IMR-90 (cell line): ENCODE measurements at regions not wholly inside any gene's neighbourhood (a gene's known extent, or its start where the extent isn't known, plus 50 kb on each side); places are given as distances from the start of the nearest gene placed in this dataset.

Experiments used
- ATAC-seq: fragments of 200-7000 bp; cut with Tn5 transposase; 2 replicates; pipeline ENCODE4 v1.9.1; 2020; ENCODE audit warnings: low read depth, mild to moderate bottlenecking, moderate library complexity
- BruUV-seq: library from RNA; stranded (reverse); fragments of 400-500 nt; replicated peaks from 2 replicates; lab custom pipeline; 2021; lab: Mats Ljungman, UMichigan
- CTCF ChIA-PET: fragments of 300-600 bp; formaldehyde crosslinking; extraction: SDS; loops from one replicate; lab custom pipeline; 2021; ENCODE audit warnings: antibody characterized with exemption; lab: Yijun Ruan, JAX
- POLR2A ChIA-PET: fragments of 300-600 bp; sonication (Branson Sonifier 250); formaldehyde crosslinking; loops from one replicate; lab custom pipeline; 2022; ENCODE audit warnings: antibody characterized with exemption; ENCODE audit not compliant: unreplicated experiment; lab: Charles Lee
- DNase-seq: peaks from one replicate; pipeline ENCODE4 v3.0.0; 2013
- H2AFZ ChIP-seq: replicated peaks from 2 replicates; pipeline ENCODE3; 2013; ENCODE audit warnings: low read length, mild to moderate bottlenecking; ENCODE audit not compliant: poor library complexity
- H2AK5ac ChIP-seq: 2 replicates; pipeline ENCODE4 v1.6.1; 2013; ENCODE audit warnings: low read depth, low read length, inconsistent platforms
- H2AK9ac ChIP-seq: replicated peaks from 2 replicates; pipeline ENCODE3; 2013; ENCODE audit warnings: mild to moderate bottlenecking, low read depth, low read length, moderate library complexity; ENCODE audit not compliant: poor library complexity
- H2BK120ac ChIP-seq: 2 replicates; pipeline ENCODE4 v1.6.1; 2013; ENCODE audit warnings: low read depth, low read length, inconsistent platforms
- H2BK15ac ChIP-seq: 3 replicates; pipeline ENCODE4 v1.6.1; 2013; ENCODE audit warnings: low read depth, low read length, inconsistent platforms
- H2BK20ac ChIP-seq: 2 replicates; pipeline ENCODE4 v1.6.1; 2013; ENCODE audit warnings: low read depth, mild to moderate bottlenecking, inconsistent platforms, low read length, moderate library complexity
- H2BK5ac ChIP-seq: 2 replicates; pipeline ENCODE4 v1.6.1; 2013; ENCODE audit warnings: mild to moderate bottlenecking, low read depth, low read length, inconsistent platforms; ENCODE audit not compliant: poor library complexity, severe bottlenecking
- H3K14ac ChIP-seq: replicated peaks from 2 replicates; pipeline ENCODE4 v1.6.1; 2013; ENCODE audit warnings: low read depth, low read length, inconsistent platforms
- H3K18ac ChIP-seq: 2 replicates; pipeline ENCODE4 v1.6.1; 2013; ENCODE audit warnings: low read depth, low read length, control low read depth
- H3K23ac ChIP-seq: 2 replicates; pipeline ENCODE4 v1.6.1; 2013; ENCODE audit warnings: low read depth, low read length, inconsistent platforms
- H3K27ac ChIP-seq: 2 replicates; pipeline ENCODE4 v1.5.1; 2013; ENCODE audit warnings: mild to moderate bottlenecking, control low read depth, low read length; ENCODE audit not compliant: insufficient read depth
- H3K27me3 ChIP-seq: 2 replicates; pipeline ENCODE4 v1.6.1; 2013; ENCODE audit warnings: low read length; ENCODE audit not compliant: control insufficient read depth, insufficient read depth
- H3K36me3 ChIP-seq: 2 replicates; pipeline ENCODE4 v1.6.1; 2013; ENCODE audit warnings: low read length, mixed read lengths; ENCODE audit not compliant: control insufficient read depth, insufficient read depth
- H3K4ac ChIP-seq: 2 replicates; pipeline ENCODE4 v1.6.1; 2013; ENCODE audit warnings: low read depth, low read length, inconsistent platforms
- H3K4me1 ChIP-seq: 2 replicates; pipeline ENCODE4 v1.6.1; 2013; ENCODE audit warnings: low read length, mixed read lengths; ENCODE audit not compliant: control insufficient read depth, insufficient read depth
- H3K4me2 ChIP-seq: 2 replicates; pipeline ENCODE4 v1.6.1; 2013; ENCODE audit warnings: low read depth, mild to moderate bottlenecking, control low read depth, low read length, moderate library complexity
- H3K4me3 ChIP-seq: 2 replicates; pipeline ENCODE4 v1.5.1; 2013; ENCODE audit warnings: low read depth, mild to moderate bottlenecking, control low read depth, low read length, moderate library complexity; ENCODE audit not compliant: insufficient read depth
- H3K56ac ChIP-seq: 2 replicates; pipeline ENCODE4 v1.6.1; 2013; ENCODE audit warnings: low read length, inconsistent platforms; ENCODE audit not compliant: insufficient read depth; ENCODE audit errors: extremely low read depth
- H3K79me1 ChIP-seq, 2 experiments: 2 replicates each; pipeline ENCODE4 v1.6.1; 2013; ENCODE audit warnings: low read length in 2 of 2, inconsistent platforms in 1 of 2, low read depth in 1 of 2
- H3K9ac ChIP-seq: 2 replicates; pipeline ENCODE4 v1.6.1; 2013; ENCODE audit warnings: low read depth, low read length, control low read depth
- H3K9me1 ChIP-seq: 2 replicates; pipeline ENCODE4 v1.6.1; 2013; ENCODE audit warnings: low read length, inconsistent platforms; ENCODE audit not compliant: insufficient read depth
- H3K9me3 ChIP-seq: 2 replicates; pipeline ENCODE4 v1.6.1; 2013; ENCODE audit warnings: low read length; ENCODE audit not compliant: control insufficient read depth, insufficient read depth
- H4K20me1 ChIP-seq: 2 replicates; pipeline ENCODE4 v1.6.1; 2013; ENCODE audit warnings: low read length, inconsistent platforms; ENCODE audit not compliant: insufficient read depth
- H4K5ac ChIP-seq: 2 replicates; pipeline ENCODE4 v1.6.1; 2013; ENCODE audit warnings: mild to moderate bottlenecking, low read depth, low read length, control low read depth
- H4K8ac ChIP-seq, 2 experiments: 2 replicates each; pipeline ENCODE4 v1.6.1; 2013; ENCODE audit warnings: low read depth in 2 of 2, low read length in 2 of 2, control low read depth in 1 of 2, inconsistent platforms in 1 of 2
- H4K91ac ChIP-seq: 2 replicates; pipeline ENCODE4 v1.6.1; 2013; ENCODE audit warnings: low read depth, low read length, inconsistent platforms; ENCODE audit not compliant: insufficient read depth
- CEBPB ChIP-seq: IDR thresholded peaks from 2 replicates; pipeline ENCODE4 v1.6.1; 2012; ENCODE audit warnings: low read depth, low read length, improper control_type of control experiment
- CHD1 ChIP-seq: IDR thresholded peaks from 2 replicates; pipeline ENCODE4 v1.6.1; 2012; ENCODE audit warnings: low read depth, low read length, improper control_type of control experiment
- ELK1 ChIP-seq: fragments of 150-350 bp; IDR thresholded peaks from 2 replicates; pipeline ENCODE4 v1.6.1; 2016; ENCODE audit warnings: low read depth, mild to moderate bottlenecking, low read length, moderate library complexity, borderline replicate concordance
- FOS ChIP-seq: fragments of 150-350 bp; IDR thresholded peaks from 2 replicates; pipeline ENCODE4 v1.6.1; 2016; ENCODE audit warnings: low read depth, low read length
- MXI1 ChIP-seq: IDR thresholded peaks from 2 replicates; pipeline ENCODE4 v1.6.1; 2012; ENCODE audit warnings: low read depth, mild to moderate bottlenecking, low read length, moderate library complexity, borderline replicate concordance
- NFE2L2 ChIP-seq: fragments of 150-350 bp; IDR thresholded peaks from 2 replicates; pipeline ENCODE4 v1.6.1; 2016; ENCODE audit warnings: low read depth, mild to moderate bottlenecking, low read length
- POLR2A ChIP-seq: IDR thresholded peaks from 2 replicates; pipeline ENCODE4 v1.6.1; 2012; ENCODE audit warnings: mild to moderate bottlenecking, low read depth, low read length
- RAD21 ChIP-seq: IDR thresholded peaks from 2 replicates; pipeline ENCODE4 v1.6.1; 2012; ENCODE audit warnings: low read length, improper control_type of control experiment
- RFX5 ChIP-seq: IDR thresholded peaks from 2 replicates; pipeline ENCODE4 v1.8.0; 2012; ENCODE audit warnings: low read depth, mild to moderate bottlenecking, low read length, moderate library complexity
- SMC3 ChIP-seq: fragments of 150-350 bp; IDR thresholded peaks from 2 replicates; pipeline ENCODE4 v1.6.1; 2016; ENCODE audit warnings: low read depth, mild to moderate bottlenecking, antibody characterized with exemption, low read length, moderate library complexity
- USF2 ChIP-seq: fragments of 150-350 bp; IDR thresholded peaks from 2 replicates; pipeline ENCODE4 v1.6.1; 2017; ENCODE audit warnings: mild to moderate bottlenecking, antibody characterized with exemption, low read length, low read depth
- WGBS, 2 experiments: methylation state at CpG; one replicate each; pipeline versions ENCODE4 v1.1.5 to v1.1.7; 2013; ENCODE audit warnings: missing lambda C conversion rate in 2 of 2; ENCODE audit not compliant: insufficient read length in 1 of 2; ENCODE audit errors: extremely low coverage in 2 of 2; 5-methylcytosine and 5-hydroxymethylcytosine counted together
- dilution Hi-C: fragments of 300-500 bp; cut with HindIII; formaldehyde crosslinking; loops from one replicate; pipeline ENCODE4 v1.14.3; 2018; ENCODE audit warnings: low sequenced_read_pairs; ENCODE audit not compliant: unreplicated experiment
- in situ Hi-C: fragments of 300-500 bp; cut with MboI; formaldehyde crosslinking; loops from 3 replicates; pipeline ENCODE4 v1.14.3; 2019; ENCODE audit warnings: low sequenced_read_pairs, inconsistent platforms, mixed read lengths
- intact Hi-C: fragments of 100-400 bp; cut with micrococcal nuclease; formaldehyde crosslinking; loops from 2 replicates; pipeline ENCODE4 v1.10.0; 2022
- TF ChIP-seq, protein P1 (sequence below): conservative IDR thresholded peaks from 2 replicates; pipeline ENCODE4 v1.5.1; 2012; ENCODE audit warnings: mild to moderate bottlenecking, low read depth, low read length, improper control_type of control experiment

GRCh38 chr11:92410526-92410925 is 185.9 kb downstream of the FAT3 start:
- TF ChIP-seq POLR2A (no peak), NFE2L2 (no peak), RFX5 (no peak), FOS (no peak), CHD1 (no peak), USF2 (no peak), CEBPB (no peak), SMC3 (no peak), ELK1 (no peak), RAD21 (no peak), MXI1 (no peak)
- TF ChIP-seq, protein P1, sequence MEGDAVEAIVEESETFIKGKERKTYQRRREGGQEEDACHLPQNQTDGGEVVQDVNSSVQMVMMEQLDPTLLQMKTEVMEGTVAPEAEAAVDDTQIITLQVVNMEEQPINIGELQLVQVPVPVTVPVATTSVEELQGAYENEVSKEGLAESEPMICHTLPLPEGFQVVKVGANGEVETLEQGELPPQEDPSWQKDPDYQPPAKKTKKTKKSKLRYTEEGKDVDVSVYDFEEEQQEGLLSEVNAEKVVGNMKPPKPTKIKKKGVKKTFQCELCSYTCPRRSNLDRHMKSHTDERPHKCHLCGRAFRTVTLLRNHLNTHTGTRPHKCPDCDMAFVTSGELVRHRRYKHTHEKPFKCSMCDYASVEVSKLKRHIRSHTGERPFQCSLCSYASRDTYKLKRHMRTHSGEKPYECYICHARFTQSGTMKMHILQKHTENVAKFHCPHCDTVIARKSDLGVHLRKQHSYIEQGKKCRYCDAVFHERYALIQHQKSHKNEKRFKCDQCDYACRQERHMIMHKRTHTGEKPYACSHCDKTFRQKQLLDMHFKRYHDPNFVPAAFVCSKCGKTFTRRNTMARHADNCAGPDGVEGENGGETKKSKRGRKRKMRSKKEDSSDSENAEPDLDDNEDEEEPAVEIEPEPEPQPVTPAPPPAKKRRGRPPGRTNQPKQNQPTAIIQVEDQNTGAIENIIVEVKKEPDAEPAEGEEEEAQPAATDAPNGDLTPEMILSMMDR, result no peak
- Histone ChIP-seq H3K23ac (no peak overlapping the region), H3K4me1 (no peaks in the 10 kb centered on the region), H3K9me1 (no peaks in the 10 kb centered on the region), H3K79me1 (no peaks in the 10 kb centered on the region), H2BK15ac (no peak overlapping the region), H3K27me3 (no peaks in the 10 kb centered on the region), H3K27ac (no peak overlapping the region), H2AK9ac (no peak overlapping the region), H3K14ac (no peak overlapping the region), H4K91ac (no peak overlapping the region), H4K5ac (no peak overlapping the region), H3K9ac (no peak overlapping the region), H3K4me3 (no peak overlapping the region), H4K8ac (no peak overlapping the region), H3K36me3 (no peaks in the 10 kb centered on the region), H3K56ac (no peak overlapping the region), H3K18ac (no peak overlapping the region), H3K4ac (no peak overlapping the region), H2AK5ac (no peak overlapping the region), H3K4me2 (no peak overlapping the region), H3K9me3 (no peaks in the 10 kb centered on the region), H2AFZ (no peak overlapping the region), H2BK5ac (no peak overlapping the region), H2BK20ac (no peak overlapping the region), H4K20me1 (no peaks in the 10 kb centered on the region), H2BK120ac (no peak overlapping the region)
- CTCF ChIA-PET, result no interaction called here
- BruUV-seq, result no TSS peak
- POLR2A ChIA-PET, result no interaction called here
- no peak for ATAC-seq
- intact Hi-C loops, result no loop called here
- DNase-seq, result no peak
- in situ Hi-C loops, result no loop called here
- dilution Hi-C loops, result no loop called here
- WGBS, 2 experiments, result no CpG with 5 or more reads among the region's 1 CpG
